Astrocyte (in vitro differentiated cells and primary cell): ENCODE measurements at regions not wholly inside any gene's neighbourhood (a gene's known extent, or its start where the extent isn't known, plus 50 kb on each side); places are given as distances from the start of the nearest gene placed in this dataset.

ENCODE experiments used
- DNase-seq: peaks from one replicate; pipeline ENCODE4 v3.0.0-alpha.2; 2010; ENCODE audit warnings: low read depth
- FAIRE-seq: peaks from 2 replicates; lab custom pipeline; 2011; peaks lifted over from hg19 to GRCh38; lab: Jason Lieb, UNC
- H2AFZ ChIP-seq: 2 replicates; pipeline ENCODE4 v1.6.0; 2012; ENCODE audit warnings: low read depth, low read length, inconsistent platforms
- H3K27ac ChIP-seq: 2 replicates; pipeline ENCODE4 v1.5.1; 2011; ENCODE audit warnings: low read depth, low read length, inconsistent platforms
- H3K27me3 ChIP-seq: 2 replicates; pipeline ENCODE4 v1.6.0; 2011; ENCODE audit warnings: low read length, inconsistent platforms; ENCODE audit not compliant: insufficient read depth
- H3K36me3 ChIP-seq: 2 replicates; pipeline ENCODE4 v1.5.1; 2011; ENCODE audit warnings: low read length, inconsistent platforms; ENCODE audit not compliant: insufficient read depth
- H3K4me1 ChIP-seq: 2 replicates; pipeline ENCODE4 v1.5.1; 2011; ENCODE audit warnings: low read length, inconsistent platforms; ENCODE audit not compliant: insufficient read depth
- H3K4me2 ChIP-seq: 2 replicates; pipeline ENCODE4 v1.6.0; 2012; ENCODE audit warnings: low read length, inconsistent platforms
- H3K4me3 ChIP-seq: 2 replicates; pipeline ENCODE4 v1.5.1; 2011; ENCODE audit warnings: low read depth, mild to moderate bottlenecking, low read length, inconsistent platforms; ENCODE audit not compliant: insufficient read depth
- H3K79me2 ChIP-seq: 2 replicates; pipeline ENCODE4 v1.6.0; 2012; ENCODE audit warnings: mild to moderate bottlenecking, low read length, inconsistent platforms; ENCODE audit not compliant: insufficient read depth
- H3K9ac ChIP-seq: 2 replicates; pipeline ENCODE4 v1.6.0; 2012; ENCODE audit warnings: mild to moderate bottlenecking, low read length, inconsistent platforms
- H3K9me3 ChIP-seq: 2 replicates; pipeline ENCODE4 v1.5.1; 2012; ENCODE audit warnings: low read depth, mild to moderate bottlenecking, low read length, inconsistent platforms; ENCODE audit not compliant: insufficient read depth
- H4K20me1 ChIP-seq: 2 replicates; pipeline ENCODE4 v1.6.0; 2012; ENCODE audit warnings: low read length, inconsistent platforms; ENCODE audit not compliant: insufficient read depth
- H3K27ac Mint-ChIP-seq: one replicate; pipeline ENCODE4 v1.8.0; 2021; ENCODE audit warnings: mild to moderate bottlenecking, mixed read lengths; ENCODE audit not compliant: unreplicated experiment
- H3K27me3 Mint-ChIP-seq: one replicate; pipeline ENCODE4 v1.8.0; 2021; ENCODE audit warnings: low read depth, mixed read lengths; ENCODE audit not compliant: unreplicated experiment
- H3K36me3 Mint-ChIP-seq: one replicate; pipeline ENCODE4 v1.8.0; 2021; ENCODE audit warnings: low read depth, mixed read lengths; ENCODE audit not compliant: unreplicated experiment
- H3K4me1 Mint-ChIP-seq: one replicate; pipeline ENCODE4 v1.8.0; 2021; ENCODE audit warnings: low read depth, mixed read lengths; ENCODE audit not compliant: unreplicated experiment
- H3K4me3 Mint-ChIP-seq: one replicate; pipeline ENCODE4 v1.8.0; 2021; ENCODE audit warnings: mild to moderate bottlenecking, moderate library complexity, mixed read lengths; ENCODE audit not compliant: unreplicated experiment
- H3K9me3 Mint-ChIP-seq: one replicate; pipeline ENCODE4 v1.8.0; 2021; ENCODE audit warnings: mild to moderate bottlenecking, mixed read lengths; ENCODE audit not compliant: unreplicated experiment
- EZH2 ChIP-seq: IDR thresholded peaks from 2 replicates; pipeline ENCODE4 v1.6.1; 2012; ENCODE audit warnings: mild to moderate bottlenecking, low read length, inconsistent platforms; ENCODE audit not compliant: insufficient read depth
- TF ChIP-seq, protein P1 (sequence below): IDR thresholded peaks from 2 replicates; pipeline ENCODE4 v1.5.1; 2011; ENCODE audit warnings: low read depth, mild to moderate bottlenecking, inconsistent platforms, low read length, moderate library complexity; ENCODE audit not compliant: insufficient read depth

- H3K79me2 ChIP-seq = no peaks in the 10 kb centered on the region
- TF ChIP-seq, protein P1, sequence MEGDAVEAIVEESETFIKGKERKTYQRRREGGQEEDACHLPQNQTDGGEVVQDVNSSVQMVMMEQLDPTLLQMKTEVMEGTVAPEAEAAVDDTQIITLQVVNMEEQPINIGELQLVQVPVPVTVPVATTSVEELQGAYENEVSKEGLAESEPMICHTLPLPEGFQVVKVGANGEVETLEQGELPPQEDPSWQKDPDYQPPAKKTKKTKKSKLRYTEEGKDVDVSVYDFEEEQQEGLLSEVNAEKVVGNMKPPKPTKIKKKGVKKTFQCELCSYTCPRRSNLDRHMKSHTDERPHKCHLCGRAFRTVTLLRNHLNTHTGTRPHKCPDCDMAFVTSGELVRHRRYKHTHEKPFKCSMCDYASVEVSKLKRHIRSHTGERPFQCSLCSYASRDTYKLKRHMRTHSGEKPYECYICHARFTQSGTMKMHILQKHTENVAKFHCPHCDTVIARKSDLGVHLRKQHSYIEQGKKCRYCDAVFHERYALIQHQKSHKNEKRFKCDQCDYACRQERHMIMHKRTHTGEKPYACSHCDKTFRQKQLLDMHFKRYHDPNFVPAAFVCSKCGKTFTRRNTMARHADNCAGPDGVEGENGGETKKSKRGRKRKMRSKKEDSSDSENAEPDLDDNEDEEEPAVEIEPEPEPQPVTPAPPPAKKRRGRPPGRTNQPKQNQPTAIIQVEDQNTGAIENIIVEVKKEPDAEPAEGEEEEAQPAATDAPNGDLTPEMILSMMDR = no peak
- Mint-ChIP-seq H3K4me3 (peak overlapping the region; percentile 27), H3K36me3 (no peaks in the 10 kb centered on the region), H3K4me1 (peaks cover 52% of the 10 kb centered on the region), H3K27ac (no peak overlapping the region), H3K9me3 (no peaks in the 10 kb centered on the region), H3K27me3 (no peaks in the 10 kb centered on the region)
- H3K4me1 ChIP-seq = peaks cover 36% of the 10 kb centered on the region
- no peaks in the 10 kb centered on the region for H4K20me1 ChIP-seq
- no peak overlapping the region for H3K4me2 ChIP-seq
- no peak for FAIRE-seq
- H2AFZ ChIP-seq = no peak overlapping the region
- H3K36me3 ChIP-seq = no peaks in the 10 kb centered on the region
- H3K27ac ChIP-seq = no peak overlapping the region
- no peaks in the 10 kb centered on the region for H3K27me3 ChIP-seq
- H3K9ac ChIP-seq = no peak overlapping the region
- H3K4me3 ChIP-seq = no peak overlapping the region
- no peaks in the 10 kb centered on the region for H3K9me3 ChIP-seq
- no peak for DNase-seq
These were observed 57.2 kb upstream of the SMNDC1 start for GRCh38 chr10:110361800-110362456.

GRCh38 chr10:110363572-110364411 lies 59.1 kb upstream of the SMNDC1 start:
- H3K27me3 Mint-ChIP-seq = no peaks in the 10 kb centered on the region
- peaks cover 23% of the 10 kb centered on the region for H3K4me1 ChIP-seq
- H3K9me3 ChIP-seq = no peaks in the 10 kb centered on the region
- FAIRE-seq (no peak), DNase-seq (no peak)
- H3K27ac ChIP-seq = no peak overlapping the region
- no peak overlapping the region for H3K9ac ChIP-seq
- no peak overlapping the region for H3K4me3 Mint-ChIP-seq
- H3K27ac Mint-ChIP-seq = no peak overlapping the region
- H3K27me3 ChIP-seq = no peaks in the 10 kb centered on the region
- peaks cover 50% of the 10 kb centered on the region for H3K4me1 Mint-ChIP-seq
- peak overlapping the region; percentile 24 for H3K4me2 ChIP-seq
- H3K4me3 ChIP-seq = no peak overlapping the region
- H2AFZ ChIP-seq = peak overlapping the region; percentile 28
- TF ChIP-seq, protein P1 = no peak
- no peak for TF ChIP-seq EZH2
- no peaks in the 10 kb centered on the region for H4K20me1 ChIP-seq
- no peaks in the 10 kb centered on the region for H3K36me3 ChIP-seq
- H3K9me3 Mint-ChIP-seq = no peaks in the 10 kb centered on the region
- H3K79me2 ChIP-seq = no peaks in the 10 kb centered on the region
- H3K36me3 Mint-ChIP-seq = no peaks in the 10 kb centered on the region

DNA sequence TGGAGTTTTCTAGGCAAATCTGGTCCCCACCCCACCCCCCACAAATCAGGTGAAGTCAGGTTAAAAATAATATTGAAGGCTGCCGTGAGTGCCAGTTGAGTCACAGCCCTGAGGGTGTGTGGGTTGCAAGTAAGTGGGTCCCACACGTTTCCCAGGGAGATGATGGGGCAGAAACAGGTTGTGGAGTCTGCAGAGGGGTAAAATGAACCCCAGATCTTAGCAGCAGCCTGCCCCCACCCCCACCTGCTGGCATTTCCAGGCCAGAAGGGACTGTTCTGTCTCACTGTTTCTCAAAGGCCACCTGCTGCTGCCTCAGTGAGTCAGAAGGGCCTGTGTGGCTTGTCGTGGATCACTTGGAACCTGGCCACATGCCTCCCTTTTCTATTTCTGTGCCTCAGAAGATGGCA lies 59.8 kb upstream of the SMNDC1 start:
- TF ChIP-seq EZH2 = no peak
- TF ChIP-seq, protein P1 = no peak
- FAIRE-seq = no peak

More for the DNA sequence above, 59.8 kb upstream of the SMNDC1 start:
- H3K79me2 ChIP-seq = no peaks in the 10 kb centered on the region
- peaks cover 46% of the 10 kb centered on the region for H3K4me1 Mint-ChIP-seq
- no peaks in the 10 kb centered on the region for H3K27me3 Mint-ChIP-seq
- H3K9me3 ChIP-seq = no peaks in the 10 kb centered on the region
- H3K9ac ChIP-seq = no peak overlapping the region
- no peaks in the 10 kb centered on the region for H3K27me3 ChIP-seq
- DNase-seq = no peak
- no peaks in the 10 kb centered on the region for H3K9me3 Mint-ChIP-seq
- H3K27ac ChIP-seq = no peak overlapping the region
- H4K20me1 ChIP-seq = no peaks in the 10 kb centered on the region
- peaks cover 18% of the 10 kb centered on the region for H3K4me1 ChIP-seq
- H3K4me3 Mint-ChIP-seq = no peak overlapping the region
- peak overlapping the region; percentile 26 for H3K27ac Mint-ChIP-seq
- H3K4me3 ChIP-seq = no peak overlapping the region
- no peaks in the 10 kb centered on the region for H3K36me3 ChIP-seq
- H3K4me2 ChIP-seq = peak overlapping the region; percentile 24
- H3K36me3 Mint-ChIP-seq = no peaks in the 10 kb centered on the region
- no peak overlapping the region for H2AFZ ChIP-seq
